ENCODE measurements at regions not wholly inside any gene's neighbourhood (a gene's known extent, or its start where the extent isn't known, plus 50 kb on each side); places are given as distances from the start of the nearest gene placed in this dataset.

DNA sequence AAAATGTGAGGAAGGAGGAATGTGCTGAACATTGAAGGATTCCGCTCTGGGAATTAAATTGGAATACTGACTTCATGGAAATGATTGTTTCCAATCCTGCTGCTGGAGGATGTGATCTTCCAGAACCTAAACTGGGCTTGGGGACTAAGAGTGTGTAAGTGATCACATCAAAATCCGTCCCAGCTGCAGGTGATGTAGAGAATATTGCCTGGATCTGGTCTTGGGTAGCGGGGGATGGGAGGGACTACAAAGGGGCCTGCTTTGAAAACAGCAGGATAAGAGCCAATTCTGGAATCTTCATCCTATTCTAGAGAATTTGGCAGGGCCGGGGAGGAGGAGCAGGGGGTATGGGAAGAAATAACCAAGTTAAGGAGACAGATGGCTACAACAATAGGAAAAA, 552.2 kb upstream of the FZD8 start:
- Histone ChIP-seq H3K27me3 (ENCODE audit: low read depth, low read length) (no peaks in the 10 kb centered on the region), H3K4me1 (ENCODE audit: low read length) (no peaks in the 10 kb centered on the region), H2AFZ (ENCODE audit: low read depth, low read length) (no peak overlapping the region), H3K79me2 (ENCODE audit: low read length) (no peaks in the 10 kb centered on the region), H3K36me3 (replicated peaks; ENCODE audit: low read depth, low read length) (no peaks in the 10 kb centered on the region), H3K9me3 (ENCODE audit: insufficient read depth, low read length) (no peaks in the 10 kb centered on the region), H3K4me2 (ENCODE audit: low read length) (no peak overlapping the region), H3K9ac (ENCODE audit: low read length) (no peak overlapping the region), H4K20me1 (ENCODE audit: insufficient read depth, low read length) (no peaks in the 10 kb centered on the region), H3K27ac (ENCODE audit: low read length) (no peak overlapping the region), H3K4me3 (ENCODE audit: low read length) (no peak overlapping the region)
- TF ChIP-seq EZH2phosphoT487 (IDR thresholded peaks at IDR 0.05; ENCODE audit: low read depth): no peak
- TF ChIP-seq, protein P1, sequence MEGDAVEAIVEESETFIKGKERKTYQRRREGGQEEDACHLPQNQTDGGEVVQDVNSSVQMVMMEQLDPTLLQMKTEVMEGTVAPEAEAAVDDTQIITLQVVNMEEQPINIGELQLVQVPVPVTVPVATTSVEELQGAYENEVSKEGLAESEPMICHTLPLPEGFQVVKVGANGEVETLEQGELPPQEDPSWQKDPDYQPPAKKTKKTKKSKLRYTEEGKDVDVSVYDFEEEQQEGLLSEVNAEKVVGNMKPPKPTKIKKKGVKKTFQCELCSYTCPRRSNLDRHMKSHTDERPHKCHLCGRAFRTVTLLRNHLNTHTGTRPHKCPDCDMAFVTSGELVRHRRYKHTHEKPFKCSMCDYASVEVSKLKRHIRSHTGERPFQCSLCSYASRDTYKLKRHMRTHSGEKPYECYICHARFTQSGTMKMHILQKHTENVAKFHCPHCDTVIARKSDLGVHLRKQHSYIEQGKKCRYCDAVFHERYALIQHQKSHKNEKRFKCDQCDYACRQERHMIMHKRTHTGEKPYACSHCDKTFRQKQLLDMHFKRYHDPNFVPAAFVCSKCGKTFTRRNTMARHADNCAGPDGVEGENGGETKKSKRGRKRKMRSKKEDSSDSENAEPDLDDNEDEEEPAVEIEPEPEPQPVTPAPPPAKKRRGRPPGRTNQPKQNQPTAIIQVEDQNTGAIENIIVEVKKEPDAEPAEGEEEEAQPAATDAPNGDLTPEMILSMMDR (IDR thresholded peaks at IDR 0.05; ENCODE audit: low read depth, low read length): no peak

DNA sequence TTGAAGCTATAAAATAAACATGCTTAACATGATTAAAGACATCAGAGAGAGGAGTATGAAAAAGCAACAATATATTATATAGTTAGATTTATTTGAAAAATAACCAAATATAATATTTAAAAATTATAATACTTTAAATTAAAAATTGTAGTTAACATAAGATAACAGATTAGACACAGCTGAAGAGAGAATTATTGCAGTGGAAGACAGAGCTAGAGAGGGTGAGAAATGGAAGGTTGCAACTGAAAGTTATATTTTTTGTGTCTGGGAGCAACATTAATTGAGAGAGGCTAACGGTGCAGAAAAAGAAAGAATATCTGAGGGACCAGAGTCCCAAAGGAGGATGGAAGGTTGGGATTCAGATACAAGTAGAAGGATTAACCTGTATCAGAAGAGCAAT, 548.9 kb upstream of the FZD8 start:
- Histone ChIP-seq H3K4me2 (ENCODE audit: low read length) (no peak overlapping the region), H3K27ac (ENCODE audit: low read length) (no peak overlapping the region), H3K36me3 (replicated peaks; ENCODE audit: low read depth, low read length) (no peaks in the 10 kb centered on the region), H3K9ac (ENCODE audit: low read length) (no peak overlapping the region), H3K27me3 (ENCODE audit: low read depth, low read length) (no peaks in the 10 kb centered on the region), H2AFZ (ENCODE audit: low read depth, low read length) (no peak overlapping the region), H4K20me1 (ENCODE audit: insufficient read depth, low read length) (no peaks in the 10 kb centered on the region), H3K9me3 (ENCODE audit: insufficient read depth, low read length) (no peaks in the 10 kb centered on the region), H3K79me2 (ENCODE audit: low read length) (no peaks in the 10 kb centered on the region), H3K4me1 (ENCODE audit: low read length) (no peaks in the 10 kb centered on the region), H3K4me3 (ENCODE audit: low read length) (no peak overlapping the region)
- TF ChIP-seq, protein P1 (IDR thresholded peaks at IDR 0.05; ENCODE audit: low read depth, low read length): no peak
- no peak for TF ChIP-seq EZH2phosphoT487 (IDR thresholded peaks at IDR 0.05; ENCODE audit: low read depth)

DNA sequence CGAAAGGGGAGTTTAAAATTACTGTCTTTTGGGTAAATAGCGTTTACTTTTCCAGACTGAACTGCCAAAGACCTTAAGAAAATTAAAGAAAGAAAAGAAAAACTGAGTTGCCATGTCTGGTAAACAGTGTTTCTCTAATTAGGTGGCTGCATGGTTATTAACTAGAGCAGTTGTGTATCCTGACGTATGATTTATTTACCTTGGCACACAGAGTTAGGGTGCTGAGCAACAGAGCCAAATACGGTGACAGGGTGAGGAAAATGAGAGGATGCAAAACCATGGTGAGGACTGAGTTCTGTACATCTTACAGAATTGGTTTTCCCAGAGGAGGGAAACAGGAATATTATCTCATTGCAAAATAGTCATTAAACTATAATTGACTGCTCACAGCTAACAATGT, 546.4 kb upstream of the FZD8 start:
- H3K36me3 ChIP-seq (replicated peaks; ENCODE audit: low read depth, low read length): no peaks in the 10 kb centered on the region
- no peak overlapping the region for H3K4me3 ChIP-seq (ENCODE audit: low read length)
- no peak overlapping the region for H3K4me2 ChIP-seq (ENCODE audit: low read length)
- H4K20me1 ChIP-seq (ENCODE audit: insufficient read depth, low read length): no peaks in the 10 kb centered on the region
- H2AFZ ChIP-seq (ENCODE audit: low read depth, low read length): no peak overlapping the region
- no peak overlapping the region for H3K9ac ChIP-seq (ENCODE audit: low read length)
- no peak overlapping the region for H3K27ac ChIP-seq (ENCODE audit: low read length)
- H3K79me2 ChIP-seq (ENCODE audit: low read length): no peaks in the 10 kb centered on the region
- TF ChIP-seq, protein P1 (IDR thresholded peaks at IDR 0.05; ENCODE audit: low read depth, low read length): no peak
- TF ChIP-seq EZH2phosphoT487 (IDR thresholded peaks at IDR 0.05; ENCODE audit: low read depth): no peak
- H3K27me3 ChIP-seq (ENCODE audit: low read depth, low read length): no peaks in the 10 kb centered on the region
- no peaks in the 10 kb centered on the region for H3K9me3 ChIP-seq (ENCODE audit: insufficient read depth, low read length)
- no peaks in the 10 kb centered on the region for H3K4me1 ChIP-seq (ENCODE audit: low read length)

DNA sequence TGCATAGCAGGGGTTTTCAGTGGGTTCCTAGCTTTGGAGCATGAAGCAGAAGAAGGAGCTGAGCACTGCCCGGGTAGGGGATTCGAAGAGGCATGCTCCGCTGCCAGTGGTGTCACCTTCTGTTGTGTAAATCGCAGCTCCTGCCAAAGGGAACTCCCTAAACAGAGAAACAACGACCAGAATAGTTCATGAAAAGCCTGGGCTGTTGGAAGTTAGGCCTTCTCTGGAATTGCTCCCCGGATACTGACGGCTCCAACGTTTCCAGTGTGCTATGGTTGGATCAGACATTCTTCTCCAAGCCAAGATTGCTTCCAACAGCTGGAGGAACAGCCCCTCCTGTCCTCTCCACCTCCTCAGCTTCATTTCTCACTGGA, 546.0 kb upstream of the FZD8 start:
- Histone ChIP-seq H3K36me3 (replicated peaks; ENCODE audit: low read depth, low read length) (no peaks in the 10 kb centered on the region), H3K4me2 (ENCODE audit: low read length) (no peak overlapping the region), H4K20me1 (ENCODE audit: insufficient read depth, low read length) (no peaks in the 10 kb centered on the region), H3K4me1 (ENCODE audit: low read length) (no peaks in the 10 kb centered on the region), H3K79me2 (ENCODE audit: low read length) (no peaks in the 10 kb centered on the region), H2AFZ (ENCODE audit: low read depth, low read length) (no peak overlapping the region), H3K27ac (ENCODE audit: low read length) (no peak overlapping the region), H3K9me3 (ENCODE audit: insufficient read depth, low read length) (no peaks in the 10 kb centered on the region), H3K27me3 (ENCODE audit: low read depth, low read length) (no peaks in the 10 kb centered on the region), H3K9ac (ENCODE audit: low read length) (no peak overlapping the region), H3K4me3 (ENCODE audit: low read length) (no peak overlapping the region)
- TF ChIP-seq, protein P1 (IDR thresholded peaks at IDR 0.05; ENCODE audit: low read depth, low read length): no peak
- TF ChIP-seq EZH2phosphoT487 (IDR thresholded peaks at IDR 0.05; ENCODE audit: low read depth): no peak

Data from OCI-LY3 (cell line).